GM12878 (cell line): ENCODE measurements at regions not wholly inside any gene's neighbourhood (a gene's known extent, or its start where the extent isn't known, plus 50 kb on each side); places are given as distances from the start of the nearest gene placed in this dataset.
"Not testable (repeated sequence)": the region's sequence is repeated elsewhere in the genome, so short reads cannot be mapped to it uniquely, and the experiment has no call there.

Source experiments
- ATAC-seq: fragments of 200-7000 bp; cut with Tn5 transposase; 3 replicates; pipeline ENCODE4 v1.9.1; 2020; ENCODE audit warnings: mild to moderate bottlenecking, moderate library complexity
- BruUV-seq: library from RNA; stranded (reverse); fragments of 400-500 nt; replicated peaks from 2 replicates; lab custom pipeline; 2021; lab: Mats Ljungman, UMichigan
- CTCF ChIA-PET: fragments of 300-600 bp; sonication (Branson Sonifier 250); formaldehyde crosslinking; extraction: SDS; loops from one replicate; lab custom pipeline; 2021; ENCODE audit warnings: inconsistent platforms; lab: Yijun Ruan, JAX
- POLR2A ChIA-PET: fragments of 350-600 bp; formaldehyde crosslinking; extraction: SDS; loops from one replicate; lab custom pipeline; 2021; ENCODE audit warnings: inconsistent platforms; lab: Charles Lee
- RAD21 ChIA-PET: fragments of 300-600 bp; sonication (Branson Sonifier 250); formaldehyde crosslinking; loops from one replicate; lab custom pipeline; 2023; ENCODE audit warnings: antibody characterized with exemption; ENCODE audit not compliant: unreplicated experiment; lab: Charles Lee
- SMC1A ChIA-PET: fragments of 300-600 bp; sonication (Branson Sonifier 250); formaldehyde crosslinking; loops from one replicate; lab custom pipeline; 2023; ENCODE audit not compliant: unreplicated experiment, uncharacterized antibody; lab: Charles Lee
- DNase-seq: peaks from one replicate; pipeline ENCODE4 v3.0.0-alpha.2; 2011; ENCODE audit warnings: low read depth, low spot score
- FAIRE-seq: peaks from 3 replicates; lab custom pipeline; 2011; peaks lifted over from hg19 to GRCh38; lab: Jason Lieb, UNC
- H2AFZ ChIP-seq: 2 replicates; pipeline ENCODE4 v1.6.0; 2011; ENCODE audit warnings: low read depth, low read length, control low read depth; ENCODE audit not compliant: control insufficient read depth
- H3K27ac ChIP-seq: 2 replicates; pipeline ENCODE4 v1.5.1; 2011; ENCODE audit warnings: control low read depth; ENCODE audit not compliant: control insufficient read depth, insufficient read depth
- H3K27me3 ChIP-seq, 2 experiments: replicated peaks in 1 of 2; 2 replicates each; pipeline versions ENCODE4 v1.6.0 to v1.6.1; 2011; ENCODE audit warnings: low read length in 1 of 2; ENCODE audit not compliant: control insufficient read depth in 2 of 2, insufficient read depth in 2 of 2
- H3K36me3 ChIP-seq, 2 experiments: 2 replicates each; pipeline ENCODE4 v1.5.1; 2011; ENCODE audit warnings: low read length in 1 of 2; ENCODE audit not compliant: control insufficient read depth in 2 of 2, insufficient read depth in 2 of 2
- H3K4me1 ChIP-seq: 2 replicates; pipeline ENCODE4 v1.6.1; 2011; ENCODE audit warnings: mild to moderate bottlenecking, low read length, moderate library complexity, mixed read lengths; ENCODE audit not compliant: control insufficient read depth, insufficient read depth
- H3K4me2 ChIP-seq: 2 replicates; pipeline ENCODE4 v1.6.0; 2011; ENCODE audit warnings: control low read depth; ENCODE audit not compliant: control insufficient read depth, insufficient read depth
- H3K4me3 ChIP-seq: fragments of 200-600 bp; sonication (generic); 2 replicates; pipeline ENCODE4 v1.5.1; 2016
- H3K79me2 ChIP-seq: 2 replicates; pipeline ENCODE4 v1.6.0; 2011; ENCODE audit warnings: low read length; ENCODE audit not compliant: control insufficient read depth, insufficient read depth
- H3K9ac ChIP-seq: 2 replicates; pipeline ENCODE4 v1.8.0; 2011; ENCODE audit warnings: low read length, control low read depth, mixed read lengths; ENCODE audit not compliant: control insufficient read depth, insufficient read depth
- H3K9me3 ChIP-seq: replicated peaks from 3 replicates; pipeline ENCODE4 v1.5.1; 2011; ENCODE audit warnings: mild to moderate bottlenecking, low read length; ENCODE audit not compliant: control insufficient read depth, insufficient read depth
- H4K20me1 ChIP-seq: 2 replicates; pipeline ENCODE4 v1.6.0; 2011; ENCODE audit not compliant: control insufficient read depth, insufficient read depth
- MTA3 ChIP-seq: IDR thresholded peaks from 2 replicates; pipeline ENCODE4 v1.6.1; 2012; ENCODE audit warnings: low read length, inconsistent platforms, borderline replicate concordance
- SREBF1 ChIP-seq: IDR thresholded peaks from 2 replicates; pipeline ENCODE4 v1.6.1; 2012; ENCODE audit warnings: mild to moderate bottlenecking, low read length
- TAF1 ChIP-seq: IDR thresholded peaks from 2 replicates; pipeline ENCODE4 v1.6.1; 2011; ENCODE audit warnings: mild to moderate bottlenecking, low read depth, low read length, borderline replicate concordance
- WGBS: methylation state at CpG from one replicate; pipeline ENCODE4 v1.1.6; 2016; ENCODE audit warnings: low lambda C conversion rate; ENCODE audit not compliant: insufficient replicate concordance, insufficient coverage; ENCODE audit errors: missing lambda C conversion rate; 5-methylcytosine and 5-hydroxymethylcytosine counted together
- in situ Hi-C: fragments of 300-500 bp; cut with MboI; formaldehyde crosslinking; loops from 9 replicates; pipeline ENCODE4 v1.14.3; 2018; ENCODE audit warnings: mixed read lengths
- intact Hi-C: fragments of 100-400 bp; cut with micrococcal nuclease; formaldehyde crosslinking; loops from one replicate; pipeline ENCODE4 v1.14.2; 2022; ENCODE audit not compliant: unreplicated experiment
- TF ChIP-seq, protein P1 (sequence below): IDR thresholded peaks from 2 replicates; pipeline ENCODE4 v1.6.1; 2012; ENCODE audit warnings: low read length, inconsistent platforms
- TF ChIP-seq, protein P2 (sequence below): fragments of 450-650 bp; IDR thresholded peaks from 2 replicates; pipeline ENCODE4 v1.6.1; 2016; ENCODE audit warnings: mild to moderate bottlenecking

DNA sequence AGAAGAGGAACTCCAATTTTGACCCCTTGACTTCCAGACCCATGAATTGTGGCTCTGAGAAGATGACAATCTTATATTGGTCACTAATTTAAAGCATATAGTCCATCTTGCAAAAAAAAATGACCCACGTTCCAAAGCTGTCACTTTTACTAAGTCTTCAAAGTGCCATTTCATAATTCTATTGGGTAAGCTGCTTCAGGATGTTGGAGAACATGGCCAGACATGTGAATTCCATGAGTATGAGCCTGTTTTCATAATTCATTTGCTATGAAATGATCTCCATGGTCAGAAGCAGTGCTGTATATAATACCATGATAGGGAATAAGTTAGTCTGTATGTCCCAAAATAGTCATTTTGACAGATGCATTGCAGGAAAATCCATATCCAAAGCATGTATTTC, 1787.3 kb downstream of the SLITRK5 start:
- no peak overlapping the region for H3K27ac ChIP-seq
- ChIA-PET SMC1A (interaction anchor here (0.6 kb wide), 1 partner anchor 16 kb away, joined by 3 read pairs; no protein-coding TSS in a partner anchor), POLR2A (interaction anchor here (0.6 kb wide), 1 partner anchor 14 kb away, joined by 4 read pairs; no protein-coding TSS in a partner anchor), RAD21 (no interaction called here)
- DNase-seq: no peak
- BruUV-seq: no TSS peak
- H3K4me1 ChIP-seq: no peaks in the 10 kb centered on the region
- no peaks in the 10 kb centered on the region for H4K20me1 ChIP-seq
- no peak for FAIRE-seq
- H3K79me2 ChIP-seq: no peaks in the 10 kb centered on the region
- H3K27me3 ChIP-seq: no peaks in the 10 kb centered on the region
- TF ChIP-seq, protein P1, sequence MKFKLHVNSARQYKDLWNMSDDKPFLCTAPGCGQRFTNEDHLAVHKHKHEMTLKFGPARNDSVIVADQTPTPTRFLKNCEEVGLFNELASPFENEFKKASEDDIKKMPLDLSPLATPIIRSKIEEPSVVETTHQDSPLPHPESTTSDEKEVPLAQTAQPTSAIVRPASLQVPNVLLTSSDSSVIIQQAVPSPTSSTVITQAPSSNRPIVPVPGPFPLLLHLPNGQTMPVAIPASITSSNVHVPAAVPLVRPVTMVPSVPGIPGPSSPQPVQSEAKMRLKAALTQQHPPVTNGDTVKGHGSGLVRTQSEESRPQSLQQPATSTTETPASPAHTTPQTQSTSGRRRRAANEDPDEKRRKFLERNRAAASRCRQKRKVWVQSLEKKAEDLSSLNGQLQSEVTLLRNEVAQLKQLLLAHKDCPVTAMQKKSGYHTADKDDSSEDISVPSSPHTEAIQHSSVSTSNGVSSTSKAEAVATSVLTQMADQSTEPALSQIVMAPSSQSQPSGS: no peak
- no peak for TF ChIP-seq MTA3
- TF ChIP-seq TAF1: no peak
- no peak for TF ChIP-seq SREBF1
- TF ChIP-seq, protein P2, sequence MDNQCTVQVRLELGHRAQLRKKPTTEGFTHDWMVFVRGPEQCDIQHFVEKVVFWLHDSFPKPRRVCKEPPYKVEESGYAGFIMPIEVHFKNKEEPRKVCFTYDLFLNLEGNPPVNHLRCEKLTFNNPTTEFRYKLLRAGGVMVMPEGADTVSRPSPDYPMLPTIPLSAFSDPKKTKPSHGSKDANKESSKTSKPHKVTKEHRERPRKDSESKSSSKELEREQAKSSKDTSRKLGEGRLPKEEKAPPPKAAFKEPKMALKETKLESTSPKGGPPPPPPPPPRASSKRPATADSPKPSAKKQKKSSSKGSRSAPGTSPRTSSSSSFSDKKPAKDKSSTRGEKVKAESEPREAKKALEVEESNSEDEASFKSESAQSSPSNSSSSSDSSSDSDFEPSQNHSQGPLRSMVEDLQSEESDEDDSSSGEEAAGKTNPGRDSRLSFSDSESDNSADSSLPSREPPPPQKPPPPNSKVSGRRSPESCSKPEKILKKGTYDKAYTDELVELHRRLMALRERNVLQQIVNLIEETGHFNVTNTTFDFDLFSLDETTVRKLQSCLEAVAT: no peak
- TF ChIP-seq, all 136 proteins: peak for 0
- H3K4me2 ChIP-seq: no peak overlapping the region
- CTCF ChIA-PET: no interaction called here
- 0% methylated on average over 1 of the region's 1 CpG for WGBS
- in situ Hi-C loops (no loop called here), intact Hi-C loops (no loop called here)
- no peak overlapping the region for H3K9ac ChIP-seq
- H2AFZ ChIP-seq: no peak overlapping the region
- no peaks in the 10 kb centered on the region for H3K9me3 ChIP-seq
- ATAC-seq: no peak
- no peaks in the 10 kb centered on the region for H3K36me3 ChIP-seq
- H3K4me3 ChIP-seq: no peak overlapping the region

DNA sequence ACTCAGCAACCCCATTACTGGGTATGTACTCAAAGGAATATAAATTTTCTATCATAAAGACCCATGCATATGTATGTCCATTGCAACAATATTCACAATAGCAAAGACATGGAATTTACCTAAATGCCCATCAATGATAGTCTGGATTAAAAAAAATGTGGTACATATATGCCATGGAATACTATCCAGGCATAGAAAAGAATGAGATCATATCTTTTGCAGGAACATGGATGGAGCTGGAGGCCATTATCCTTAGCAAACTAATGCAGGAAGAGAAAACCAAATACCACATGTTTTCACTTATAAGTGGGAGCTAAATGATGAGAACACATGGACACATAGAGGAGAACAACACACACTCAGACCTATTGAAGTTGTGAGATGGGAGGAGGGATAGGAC, 1789.7 kb downstream of the SLITRK5 start:
- H3K9ac ChIP-seq, H3K4me3 ChIP-seq, BruUV-seq, H3K79me2 ChIP-seq, in situ Hi-C loops, H3K9me3 ChIP-seq, RAD21 ChIA-PET, H2AFZ ChIP-seq, POLR2A ChIA-PET, H3K27me3 ChIP-seq, DNase-seq, H3K4me2 ChIP-seq, FAIRE-seq, SMC1A ChIA-PET, intact Hi-C loops, H3K4me1 ChIP-seq, CTCF ChIA-PET, ATAC-seq, H3K36me3 ChIP-seq, H4K20me1 ChIP-seq, H3K27ac ChIP-seq: not testable (repeated sequence)
